Vagina (tissue), 2 donors: ENCODE measurements at regions not wholly inside any gene's neighbourhood (a gene's known extent, or its start where the extent isn't known, plus 50 kb on each side); places are given as distances from the start of the nearest gene placed in this dataset.
"Not testable (repeated sequence)": the region's sequence is repeated elsewhere in the genome, so short reads cannot be mapped to it uniquely, and the experiment has no call there.

Source experiments
- CTCF ChIP-seq, 3 experiments: fragments of 450-650 bp in 2 of 3; fragments of 200-600 bp in 1 of 3; sonication (generic) in 1 of 3; IDR thresholded peaks; one replicate each; pipeline ENCODE4 v1.5.1; 2017 to 2019; ENCODE audit warnings: antibody characterized with exemption in 3 of 3, mild to moderate bottlenecking in 2 of 3, moderate library complexity in 2 of 3
- POLR2A ChIP-seq, 2 donors: fragments of 450-650 bp; IDR thresholded peaks; one replicate each; pipeline ENCODE4 v1.6.1; 2017; ENCODE audit warnings: antibody characterized with exemption in 2 of 2, mild to moderate bottlenecking in 2 of 2, moderate library complexity in 2 of 2
- POLR2AphosphoS5 ChIP-seq, 2 donors: sonication (generic); formaldehyde crosslinking; IDR thresholded peaks; one replicate each; pipeline ENCODE4 v1.9.0; 2017; ENCODE audit warnings: antibody characterized with exemption in 2 of 2, mild to moderate bottlenecking in 2 of 2, low read depth in 1 of 2; ENCODE audit not compliant: insufficient read depth in 1 of 2

- TF ChIP-seq POLR2A (IDR thresholded peaks at IDR 0.05); POLR2AphosphoS5 (IDR thresholded peaks at IDR 0.05; ENCODE audit: insufficient read depth in 1 of 2, low read depth in 1 of 2); CTCF (IDR thresholded peaks at IDR 0.05): not testable (repeated sequence)
Observed at GRCh38 chr1:143879757-143880536, 91.8 kb downstream of the FAM72C start.
